ENCODE measurements at regions not wholly inside any gene's neighbourhood (a gene's known extent, or its start where the extent isn't known, plus 50 kb on each side); places are given as distances from the start of the nearest gene placed in this dataset.

DNA sequence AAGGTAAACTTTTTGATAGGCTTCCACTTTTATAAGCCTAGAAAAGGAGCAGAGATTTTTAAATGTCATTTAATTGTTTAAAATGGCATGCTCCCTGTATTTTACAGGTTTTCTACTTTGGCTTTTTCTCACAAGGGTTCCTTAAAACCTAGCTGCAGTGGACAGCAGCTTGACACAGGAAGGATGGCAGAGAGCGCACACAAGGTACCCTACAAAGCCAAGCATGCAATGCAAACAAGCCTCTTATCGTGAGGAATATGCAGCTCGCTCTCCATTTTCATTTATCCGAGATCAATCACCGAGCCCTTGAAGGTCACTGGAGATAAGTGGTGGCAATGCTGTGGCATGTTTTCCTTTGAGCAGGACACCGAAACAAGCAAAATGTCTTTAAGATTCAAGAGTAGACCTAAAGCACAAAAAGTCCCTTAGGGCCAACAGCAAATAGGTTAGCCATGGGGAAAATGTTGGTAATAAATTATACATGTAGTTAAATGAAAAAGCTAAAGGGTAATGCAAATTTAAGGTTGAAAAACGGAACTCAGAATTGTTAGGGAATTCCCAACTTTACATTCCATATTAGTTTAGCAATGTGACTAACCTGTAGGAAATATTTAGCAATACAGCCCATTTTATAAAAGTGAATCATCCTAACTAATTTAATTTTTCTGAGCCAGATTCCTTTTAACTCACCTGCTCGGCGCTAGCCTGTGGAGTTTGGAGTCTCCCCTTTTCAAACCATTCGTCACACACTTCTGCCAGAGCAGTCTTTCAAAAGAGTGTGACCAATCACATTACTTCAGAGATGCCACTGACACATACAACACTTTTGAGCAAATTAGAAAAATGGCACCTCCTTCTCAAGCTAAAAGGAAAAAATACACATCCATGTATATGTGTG lies 337.9 kb upstream of the PKDCC start:
- ChIA-PET CTCF (interaction anchor here (1.1 to 3.4 kb wide), 5 partner anchors 9 to 64 kb away, joined by 3 to 17 read pairs (median 3); no protein-coding TSS in a partner anchor), POLR2A (no interaction called here)
- no peak for DNase-seq (ENCODE audit: extremely low spot score)
- TF ChIP-seq, protein P1, sequence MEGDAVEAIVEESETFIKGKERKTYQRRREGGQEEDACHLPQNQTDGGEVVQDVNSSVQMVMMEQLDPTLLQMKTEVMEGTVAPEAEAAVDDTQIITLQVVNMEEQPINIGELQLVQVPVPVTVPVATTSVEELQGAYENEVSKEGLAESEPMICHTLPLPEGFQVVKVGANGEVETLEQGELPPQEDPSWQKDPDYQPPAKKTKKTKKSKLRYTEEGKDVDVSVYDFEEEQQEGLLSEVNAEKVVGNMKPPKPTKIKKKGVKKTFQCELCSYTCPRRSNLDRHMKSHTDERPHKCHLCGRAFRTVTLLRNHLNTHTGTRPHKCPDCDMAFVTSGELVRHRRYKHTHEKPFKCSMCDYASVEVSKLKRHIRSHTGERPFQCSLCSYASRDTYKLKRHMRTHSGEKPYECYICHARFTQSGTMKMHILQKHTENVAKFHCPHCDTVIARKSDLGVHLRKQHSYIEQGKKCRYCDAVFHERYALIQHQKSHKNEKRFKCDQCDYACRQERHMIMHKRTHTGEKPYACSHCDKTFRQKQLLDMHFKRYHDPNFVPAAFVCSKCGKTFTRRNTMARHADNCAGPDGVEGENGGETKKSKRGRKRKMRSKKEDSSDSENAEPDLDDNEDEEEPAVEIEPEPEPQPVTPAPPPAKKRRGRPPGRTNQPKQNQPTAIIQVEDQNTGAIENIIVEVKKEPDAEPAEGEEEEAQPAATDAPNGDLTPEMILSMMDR (IDR thresholded peaks at IDR 0.05; ENCODE audit: control extremely low read depth, extremely low read depth, low read depth, missing control alignments), result no peak

DNA sequence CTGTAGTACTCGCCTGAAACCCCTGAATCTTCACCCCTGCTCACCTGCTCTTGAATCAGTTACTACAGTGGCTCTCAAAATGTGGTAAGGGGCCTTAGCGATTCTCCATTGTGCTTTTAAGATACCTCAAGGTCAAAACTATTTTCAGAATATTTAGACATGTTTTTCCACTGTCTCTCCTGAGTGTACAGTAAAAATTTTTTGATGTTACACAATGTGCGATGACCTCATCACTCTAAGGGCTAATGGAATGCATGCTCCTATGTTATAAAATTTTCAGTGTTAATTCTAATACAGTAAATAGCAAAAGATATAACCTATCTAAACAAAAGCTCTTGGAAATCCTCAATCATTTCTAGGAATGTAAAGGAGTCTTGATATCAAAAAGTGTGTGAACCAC lies 336.9 kb upstream of the PKDCC start:
- ChIA-PET POLR2A (no interaction called here), CTCF (interaction anchor here (1.1 to 3.4 kb wide), 2 partner anchors 8 to 12 kb away, joined by 3 to 17 read pairs; no protein-coding TSS in a partner anchor)
- TF ChIP-seq, protein P1 (IDR thresholded peaks at IDR 0.05; ENCODE audit: control extremely low read depth, extremely low read depth, low read depth, missing control alignments), result no peak
- DNase-seq (ENCODE audit: extremely low spot score), result no peak

DNA sequence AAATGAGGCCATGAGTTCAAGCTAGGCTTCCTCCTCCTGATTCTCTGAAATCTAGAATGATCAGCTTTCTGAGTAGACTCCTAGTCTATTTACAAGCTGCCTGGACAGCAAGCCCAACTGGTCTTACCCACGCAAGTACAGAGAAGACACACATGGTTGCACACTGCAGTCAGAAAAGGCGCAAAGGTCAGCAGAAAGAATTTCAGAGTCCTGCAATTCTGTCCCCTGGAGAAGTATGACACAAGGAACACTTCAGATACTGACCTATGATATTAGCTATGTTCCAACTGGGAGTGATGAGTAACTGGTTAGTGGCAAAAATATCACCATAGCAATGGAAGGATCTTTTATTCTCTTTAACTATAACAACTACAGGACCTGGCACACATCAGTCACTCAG lies 336.1 kb upstream of the PKDCC start:
- DNase-seq (ENCODE audit: extremely low spot score), result no peak
- POLR2A ChIA-PET, result no interaction called here
- TF ChIP-seq, protein P1 (IDR thresholded peaks at IDR 0.05; ENCODE audit: control extremely low read depth, extremely low read depth, low read depth, missing control alignments), result no peak
- CTCF ChIA-PET, result interaction anchor here (3.4 kb wide), 1 partner anchor 13 kb away, joined by 17 read pairs; no protein-coding TSS in a partner anchor

DNA sequence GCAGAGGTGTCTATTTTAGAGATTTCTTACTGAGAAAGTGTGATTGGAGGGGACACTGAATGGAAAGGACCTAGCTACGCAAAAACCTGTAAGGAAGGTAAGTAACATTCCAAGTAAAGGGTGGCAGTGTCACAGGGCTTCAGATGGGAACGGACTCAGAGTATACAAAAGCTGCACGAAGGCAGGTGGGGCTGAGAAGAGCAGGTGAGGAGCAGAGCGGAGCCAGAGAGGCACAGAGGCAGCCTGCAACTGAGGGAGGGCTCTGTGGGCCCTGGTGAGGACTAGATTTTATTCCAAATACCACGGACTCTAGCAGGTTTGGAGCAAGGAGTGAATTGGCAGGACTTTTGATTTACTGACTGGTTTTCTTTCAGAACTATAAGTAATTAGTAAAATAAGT lies 331.3 kb upstream of the PKDCC start:
- CTCF ChIA-PET, result interaction anchor here (1.1 to 1.5 kb wide), 2 partner anchors 11 to 18 kb away, joined by 4 read pairs; no protein-coding TSS in a partner anchor
- POLR2A ChIA-PET, result no interaction called here
- DNase-seq (ENCODE audit: extremely low spot score), result no peak
- TF ChIP-seq, protein P1 (IDR thresholded peaks at IDR 0.05; ENCODE audit: control extremely low read depth, extremely low read depth, low read depth, missing control alignments), result no peak

DNA sequence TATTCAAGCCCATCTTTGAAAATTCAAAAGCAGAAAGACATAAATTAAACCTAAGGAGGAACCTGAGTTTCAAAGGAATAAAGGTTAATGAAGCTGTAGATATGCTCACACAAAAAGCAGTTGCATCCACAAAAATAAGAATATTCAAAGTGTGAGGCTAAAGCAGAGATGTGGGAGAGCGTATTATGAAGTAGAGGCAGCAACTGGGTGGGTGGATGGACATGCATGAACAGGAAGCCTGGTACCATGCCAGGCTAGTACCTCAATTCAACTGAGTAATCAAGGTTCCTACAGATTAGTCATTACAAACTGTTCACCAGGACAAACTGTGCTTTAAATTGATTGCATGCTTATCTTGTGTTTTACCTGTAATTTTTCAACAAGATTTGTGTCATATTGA lies 330.0 kb upstream of the PKDCC start:
- no peak for DNase-seq (ENCODE audit: extremely low spot score)
- TF ChIP-seq, protein P1 (IDR thresholded peaks at IDR 0.05; ENCODE audit: control extremely low read depth, extremely low read depth, low read depth, missing control alignments), result no peak
- POLR2A ChIA-PET, result no interaction called here
- CTCF ChIA-PET, result interaction anchor here (1.2 to 1.6 kb wide), 2 partner anchors 9 to 19 kb away, joined by 3 to 5 read pairs; no protein-coding TSS in a partner anchor

DNA sequence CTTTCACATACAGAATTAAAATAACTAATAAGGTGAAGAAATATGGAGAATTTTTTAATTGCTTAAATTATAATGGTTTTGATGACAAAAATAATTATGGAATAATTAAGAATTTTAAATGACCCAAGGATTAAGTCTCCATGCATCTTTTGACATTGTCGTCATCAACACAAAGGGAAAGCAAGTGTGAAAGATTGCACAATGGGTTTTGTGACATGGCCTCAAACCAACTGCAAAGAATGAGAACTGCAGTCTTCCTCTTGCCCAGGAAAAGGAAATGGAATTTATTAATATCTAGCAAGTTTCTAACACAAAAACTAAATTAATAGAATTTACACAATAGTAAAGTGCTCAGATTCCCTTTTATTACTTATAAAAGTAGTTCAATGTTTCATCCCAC lies 329.1 kb upstream of the PKDCC start:
- POLR2A ChIA-PET, result no interaction called here

More for the DNA sequence above, 329.1 kb upstream of the PKDCC start:
- TF ChIP-seq, protein P1 (IDR thresholded peaks at IDR 0.05; ENCODE audit: control extremely low read depth, extremely low read depth, low read depth, missing control alignments), result no peak
- CTCF ChIA-PET, result interaction anchor here (1.1 to 1.6 kb wide), 5 partner anchors 8 to 63 kb away, joined by 3 to 5 read pairs (median 3); no protein-coding TSS in a partner anchor
- DNase-seq (ENCODE audit: extremely low spot score), result no peak

Data from GM10248 (cell line).